Caco-2 (cell line): ENCODE measurements at regions not wholly inside any gene's neighbourhood (a gene's known extent, or its start where the extent isn't known, plus 50 kb on each side); places are given as distances from the start of the nearest gene placed in this dataset.

Source experiments
- BruUV-seq: library from RNA; stranded (reverse); fragments of 400-500 nt; replicated peaks from 2 replicates; lab custom pipeline; 2021; lab: Mats Ljungman, UMichigan
- CTCF ChIA-PET: fragments of 300-600 bp; sonication (Branson Sonifier 250); formaldehyde crosslinking; loops from one replicate; lab custom pipeline; 2022; ENCODE audit warnings: antibody characterized with exemption; lab: Charles Lee
- POLR2A ChIA-PET: fragments of 300-600 bp; sonication (Branson Sonifier 250); formaldehyde crosslinking; loops from one replicate; lab custom pipeline; 2022; ENCODE audit warnings: antibody characterized with exemption; lab: Charles Lee
- DNase-seq, 2 experiments: peaks; one replicate each; pipeline versions ENCODE4 v3.0.0 to v3.0.0-alpha.2; 2020 to 2022
- H3K27me3 ChIP-seq: replicated peaks from 2 replicates; pipeline ENCODE4 v1.6.0; 2011; ENCODE audit warnings: low read length; ENCODE audit not compliant: control insufficient read depth, insufficient read depth
- H3K36me3 ChIP-seq: 2 replicates; pipeline ENCODE4 v1.5.1; 2011; ENCODE audit warnings: low read length; ENCODE audit not compliant: control insufficient read depth, insufficient read depth
- H3K4me1 ChIP-seq: fragments of 250-450 bp; sonication (Bioruptor Pico); 2 replicates; pipeline ENCODE4 v1.5.1; 2020; ENCODE audit warnings: mild to moderate bottlenecking
- H3K4me3 ChIP-seq: 2 replicates; pipeline ENCODE4 v1.5.1; 2011; ENCODE audit warnings: low read depth, mild to moderate bottlenecking, control low read depth, low read length
- H3K9me3 ChIP-seq: fragments of 250-450 bp; sonication (Bioruptor Pico); 2 replicates; pipeline ENCODE4 v1.5.1; 2020; ENCODE audit warnings: mild to moderate bottlenecking, moderate library complexity
- H3K27ac Mint-ChIP-seq: one replicate; pipeline ENCODE4 v1.8.0; 2022; ENCODE audit warnings: mixed read lengths; ENCODE audit not compliant: unreplicated experiment
- H3K27me3 Mint-ChIP-seq: one replicate; pipeline ENCODE4 v1.8.0; 2022; ENCODE audit warnings: mixed read lengths; ENCODE audit not compliant: insufficient read depth, unreplicated experiment
- H3K36me3 Mint-ChIP-seq: one replicate; pipeline ENCODE4 v1.8.0; 2022; ENCODE audit warnings: mild to moderate bottlenecking, mixed read lengths; ENCODE audit not compliant: insufficient read depth, unreplicated experiment
- H3K4me1 Mint-ChIP-seq: one replicate; pipeline ENCODE4 v1.8.0; 2022; ENCODE audit warnings: low read depth, mixed read lengths; ENCODE audit not compliant: unreplicated experiment
- H3K4me3 Mint-ChIP-seq: one replicate; pipeline ENCODE4 v1.8.0; 2022; ENCODE audit warnings: mild to moderate bottlenecking, moderate library complexity, mixed read lengths; ENCODE audit not compliant: unreplicated experiment
- H3K9me3 Mint-ChIP-seq: one replicate; pipeline ENCODE4 v1.8.0; 2022; ENCODE audit warnings: mixed read lengths; ENCODE audit not compliant: unreplicated experiment
- intact Hi-C: fragments of 100-400 bp; cut with micrococcal nuclease; formaldehyde crosslinking; loops from one replicate; pipeline ENCODE4 v1.10.0; 2022; ENCODE audit not compliant: unreplicated experiment
- TF ChIP-seq, protein P1 (sequence below), 2 experiments: fragments of 200-600 bp in 1 of 2; IDR thresholded peaks; 1 replicate in 1 of 2; 2 replicates in 1 of 2; pipeline versions ENCODE4 v1.5.1 to v1.8.0; 2011 to 2022; ENCODE audit warnings: antibody characterized with exemption in 1 of 2, control low read depth in 1 of 2, inconsistent platforms in 1 of 2, low read depth in 1 of 2, low read length in 1 of 2, mild to moderate bottlenecking in 1 of 2, moderate library complexity in 1 of 2; ENCODE audit not compliant: insufficient read depth in 1 of 2, severe bottlenecking in 1 of 2, unreplicated experiment in 1 of 2

DNA sequence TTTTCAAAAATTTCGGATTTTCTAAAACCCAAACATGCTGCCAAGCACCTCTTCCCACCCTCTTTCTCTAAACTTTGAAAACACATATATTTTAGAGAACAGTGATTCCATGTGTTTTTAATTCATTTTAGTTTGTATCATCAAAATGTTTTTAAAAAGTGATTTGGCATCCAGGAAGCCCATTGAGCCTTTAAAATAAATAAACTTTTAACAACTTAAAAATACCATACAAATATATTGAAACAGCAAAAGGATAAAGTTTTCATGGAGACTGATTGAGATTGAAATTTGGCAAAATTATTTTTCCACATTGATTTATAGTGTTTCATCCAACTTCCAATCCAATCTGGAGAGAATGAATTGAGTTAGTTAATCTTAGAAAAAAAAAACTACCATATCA, 374.7 kb downstream of the CD109 start:
- BruUV-seq: no TSS peak
- no peak for DNase-seq
- Mint-ChIP-seq H3K4me1 (no peaks in the 10 kb centered on the region), H3K27me3 (no peaks in the 10 kb centered on the region), H3K4me3 (no peak overlapping the region), H3K27ac (no peak overlapping the region), H3K9me3 (no peaks in the 10 kb centered on the region), H3K36me3 (no peaks in the 10 kb centered on the region)
- intact Hi-C loops: no loop called here
- TF ChIP-seq, protein P1, sequence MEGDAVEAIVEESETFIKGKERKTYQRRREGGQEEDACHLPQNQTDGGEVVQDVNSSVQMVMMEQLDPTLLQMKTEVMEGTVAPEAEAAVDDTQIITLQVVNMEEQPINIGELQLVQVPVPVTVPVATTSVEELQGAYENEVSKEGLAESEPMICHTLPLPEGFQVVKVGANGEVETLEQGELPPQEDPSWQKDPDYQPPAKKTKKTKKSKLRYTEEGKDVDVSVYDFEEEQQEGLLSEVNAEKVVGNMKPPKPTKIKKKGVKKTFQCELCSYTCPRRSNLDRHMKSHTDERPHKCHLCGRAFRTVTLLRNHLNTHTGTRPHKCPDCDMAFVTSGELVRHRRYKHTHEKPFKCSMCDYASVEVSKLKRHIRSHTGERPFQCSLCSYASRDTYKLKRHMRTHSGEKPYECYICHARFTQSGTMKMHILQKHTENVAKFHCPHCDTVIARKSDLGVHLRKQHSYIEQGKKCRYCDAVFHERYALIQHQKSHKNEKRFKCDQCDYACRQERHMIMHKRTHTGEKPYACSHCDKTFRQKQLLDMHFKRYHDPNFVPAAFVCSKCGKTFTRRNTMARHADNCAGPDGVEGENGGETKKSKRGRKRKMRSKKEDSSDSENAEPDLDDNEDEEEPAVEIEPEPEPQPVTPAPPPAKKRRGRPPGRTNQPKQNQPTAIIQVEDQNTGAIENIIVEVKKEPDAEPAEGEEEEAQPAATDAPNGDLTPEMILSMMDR (IDR thresholded peaks at IDR 0.05; ENCODE audit: insufficient read depth in 1 of 2, low read depth in 1 of 2, low read length in 1 of 2, severe bottlenecking in 1 of 2, unreplicated experiment in 1 of 2): no peak
- CTCF ChIA-PET: no interaction called here
- Histone ChIP-seq H3K4me1 (no peaks in the 10 kb centered on the region), H3K4me3 (no peak overlapping the region), H3K9me3 (no peaks in the 10 kb centered on the region), H3K36me3 (no peaks in the 10 kb centered on the region), H3K27me3 (no peaks in the 10 kb centered on the region)
- POLR2A ChIA-PET: no interaction called here

DNA sequence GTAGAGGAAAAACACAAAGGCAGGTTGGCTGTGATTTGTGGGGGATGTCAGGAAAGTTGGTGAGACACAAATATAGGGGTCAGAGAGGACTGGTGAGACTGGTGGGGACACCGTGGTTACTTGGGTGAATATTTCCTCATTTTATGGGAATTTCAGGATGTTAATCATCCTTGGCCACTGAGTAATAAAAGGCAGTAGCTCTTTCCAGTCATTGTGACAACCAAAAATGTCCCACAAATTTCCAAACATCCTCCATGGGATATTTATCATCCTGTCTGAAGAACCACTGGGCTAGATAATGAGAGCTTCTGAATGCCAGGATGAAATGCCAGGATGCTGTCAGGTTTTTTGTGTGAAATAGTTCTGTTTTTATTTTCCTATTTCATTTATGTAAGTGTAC, 374.1 kb downstream of the CD109 start:
- POLR2A ChIA-PET: no interaction called here
- no TSS peak for BruUV-seq
- no peaks in the 10 kb centered on the region for H3K36me3 ChIP-seq
- no peaks in the 10 kb centered on the region for H3K27me3 Mint-ChIP-seq
- H3K9me3 ChIP-seq: no peaks in the 10 kb centered on the region
- TF ChIP-seq, protein P1 (IDR thresholded peaks at IDR 0.05; ENCODE audit: insufficient read depth in 1 of 2, low read depth in 1 of 2, low read length in 1 of 2, severe bottlenecking in 1 of 2, unreplicated experiment in 1 of 2): no peak
- H3K27me3 ChIP-seq: no peaks in the 10 kb centered on the region
- intact Hi-C loops: no loop called here
- CTCF ChIA-PET: no interaction called here
- DNase-seq: no peak
- no peaks in the 10 kb centered on the region for H3K4me1 Mint-ChIP-seq
- H3K27ac Mint-ChIP-seq: no peak overlapping the region
- no peaks in the 10 kb centered on the region for H3K9me3 Mint-ChIP-seq
- H3K36me3 Mint-ChIP-seq: no peaks in the 10 kb centered on the region
- H3K4me1 ChIP-seq: no peaks in the 10 kb centered on the region
- no peak overlapping the region for H3K4me3 Mint-ChIP-seq
- H3K4me3 ChIP-seq: no peak overlapping the region

DNA sequence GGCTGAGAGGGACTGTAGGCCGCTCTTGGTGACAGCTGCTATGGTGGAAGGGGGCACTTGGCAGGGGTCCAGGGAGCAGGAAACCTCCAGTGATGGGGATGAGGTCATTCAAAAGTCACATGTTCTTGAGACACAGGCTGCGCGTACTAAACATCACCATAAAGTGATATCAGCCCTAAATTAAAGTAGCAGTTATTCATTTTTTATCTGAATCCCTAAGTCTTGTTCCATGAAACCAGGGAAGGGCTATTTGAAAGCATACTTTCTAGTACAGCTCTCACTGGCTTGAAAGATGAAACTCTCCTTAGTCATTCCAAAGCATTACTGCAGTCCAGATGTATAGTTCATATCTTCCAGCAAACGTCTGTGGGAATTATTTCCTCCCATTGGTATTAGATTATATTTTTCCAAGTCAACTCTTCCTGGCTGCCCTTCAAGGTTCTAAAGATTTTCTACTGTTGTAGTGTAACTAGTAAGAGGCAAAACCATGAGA, 373.1 kb downstream of the CD109 start:
- intact Hi-C loops: no loop called here
- POLR2A ChIA-PET: no interaction called here

More for the DNA sequence above, 373.1 kb downstream of the CD109 start:
- H3K9me3 Mint-ChIP-seq: no peaks in the 10 kb centered on the region
- Histone ChIP-seq H3K27me3 (no peaks in the 10 kb centered on the region), H3K4me3 (no peak overlapping the region), H3K9me3 (no peaks in the 10 kb centered on the region), H3K4me1 (no peaks in the 10 kb centered on the region), H3K36me3 (no peaks in the 10 kb centered on the region)
- no peaks in the 10 kb centered on the region for H3K4me1 Mint-ChIP-seq
- no peaks in the 10 kb centered on the region for H3K36me3 Mint-ChIP-seq
- no TSS peak for BruUV-seq
- H3K27ac Mint-ChIP-seq: no peak overlapping the region
- CTCF ChIA-PET: interaction anchor here (0.6 kb wide), 1 partner anchor 64 kb away, joined by 10 read pairs; no protein-coding TSS in a partner anchor
- TF ChIP-seq, protein P1 (IDR thresholded peaks at IDR 0.05; ENCODE audit: insufficient read depth in 1 of 2, low read depth in 1 of 2, low read length in 1 of 2, severe bottlenecking in 1 of 2, unreplicated experiment in 1 of 2): no peak
- H3K27me3 Mint-ChIP-seq: no peaks in the 10 kb centered on the region
- no peak for DNase-seq
- no peak overlapping the region for H3K4me3 Mint-ChIP-seq
